ENCODE measurements at regions not wholly inside any gene's neighbourhood (a gene's known extent, or its start where the extent isn't known, plus 50 kb on each side); places are given as distances from the start of the nearest gene placed in this dataset.

DNA sequence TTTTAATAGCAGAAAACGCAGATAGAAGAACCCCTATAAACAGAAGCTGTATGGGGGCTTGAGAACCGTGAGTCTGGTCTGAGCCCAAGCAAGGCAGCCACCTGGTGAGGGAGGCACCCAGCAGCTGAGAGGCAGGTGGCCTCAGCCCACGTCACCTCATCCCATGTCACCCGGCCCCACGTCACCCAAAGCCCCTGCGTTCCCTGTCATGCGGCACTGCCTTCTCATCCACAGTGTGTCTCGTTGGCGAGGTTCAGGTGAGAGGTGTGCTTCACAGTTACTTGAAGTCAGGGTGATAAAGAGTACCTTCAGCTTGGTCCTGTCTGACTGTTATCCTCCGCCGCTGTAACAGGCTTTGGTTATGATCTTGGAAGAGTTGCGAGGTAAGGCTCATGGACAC lies 80.6 kb upstream of the IRX4 start:
- no peak for DNase-seq
- intact Hi-C loops (cut with DNase I) = no loop called here
- no peaks in the 10 kb centered on the region for H3K4me1 ChIP-seq
- H3K27me3 ChIP-seq = no peaks in the 10 kb centered on the region
- ATAC-seq = no peak
- no peaks in the 10 kb centered on the region for H3K36me3 ChIP-seq (replicated peaks in 1 of 2; ENCODE audit: insufficient read depth in 1 of 2, low read depth in 2 of 2)
- no peaks in the 10 kb centered on the region for H3K9me3 ChIP-seq
- WGBS, 2 donors = 95% methylated on average over 12 of the region's 12 CpGs
- TF ChIP-seq, protein P1, sequence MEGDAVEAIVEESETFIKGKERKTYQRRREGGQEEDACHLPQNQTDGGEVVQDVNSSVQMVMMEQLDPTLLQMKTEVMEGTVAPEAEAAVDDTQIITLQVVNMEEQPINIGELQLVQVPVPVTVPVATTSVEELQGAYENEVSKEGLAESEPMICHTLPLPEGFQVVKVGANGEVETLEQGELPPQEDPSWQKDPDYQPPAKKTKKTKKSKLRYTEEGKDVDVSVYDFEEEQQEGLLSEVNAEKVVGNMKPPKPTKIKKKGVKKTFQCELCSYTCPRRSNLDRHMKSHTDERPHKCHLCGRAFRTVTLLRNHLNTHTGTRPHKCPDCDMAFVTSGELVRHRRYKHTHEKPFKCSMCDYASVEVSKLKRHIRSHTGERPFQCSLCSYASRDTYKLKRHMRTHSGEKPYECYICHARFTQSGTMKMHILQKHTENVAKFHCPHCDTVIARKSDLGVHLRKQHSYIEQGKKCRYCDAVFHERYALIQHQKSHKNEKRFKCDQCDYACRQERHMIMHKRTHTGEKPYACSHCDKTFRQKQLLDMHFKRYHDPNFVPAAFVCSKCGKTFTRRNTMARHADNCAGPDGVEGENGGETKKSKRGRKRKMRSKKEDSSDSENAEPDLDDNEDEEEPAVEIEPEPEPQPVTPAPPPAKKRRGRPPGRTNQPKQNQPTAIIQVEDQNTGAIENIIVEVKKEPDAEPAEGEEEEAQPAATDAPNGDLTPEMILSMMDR (IDR thresholded peaks at IDR 0.05) = no peak
- no peak for TF ChIP-seq POLR2A (IDR thresholded peaks at IDR 0.05)
- H3K4me3 ChIP-seq = no peak overlapping the region
- no peak overlapping the region for H3K27ac ChIP-seq

DNA sequence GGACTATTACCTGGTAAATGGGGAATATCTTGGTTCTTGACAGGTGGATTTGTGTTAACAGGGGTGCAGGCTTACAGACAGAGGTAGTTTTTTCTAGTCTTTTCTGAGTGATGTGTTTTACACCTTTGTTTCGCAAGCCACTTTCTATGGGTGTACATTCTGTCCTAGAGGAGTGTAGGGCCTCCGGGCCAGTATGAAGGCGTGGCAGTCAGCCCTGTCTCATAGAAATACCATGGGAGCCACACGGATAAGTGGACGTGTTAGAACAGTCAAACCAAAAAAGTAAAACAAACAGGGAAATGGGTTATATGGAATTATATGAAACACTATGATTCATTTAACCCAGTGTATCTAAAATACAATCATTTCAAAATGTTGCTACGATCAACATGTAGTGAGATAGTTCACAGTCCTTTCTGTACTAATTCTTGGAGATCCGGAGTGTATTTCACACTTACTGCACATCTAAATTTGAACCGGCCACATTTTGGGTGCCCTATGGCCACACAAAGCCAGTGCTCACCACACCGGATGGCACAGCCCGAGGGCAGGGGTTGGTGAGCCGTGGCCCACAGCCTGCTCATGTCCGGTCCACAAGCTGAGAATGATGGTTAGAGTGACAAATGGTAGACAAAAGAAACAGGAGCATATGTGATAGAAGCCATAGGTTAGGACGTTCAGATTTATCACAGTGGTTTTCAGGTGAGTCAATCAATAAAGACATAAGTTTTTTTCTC lies 80.1 kb upstream of the IRX4 start:
- Histone ChIP-seq H3K36me3 (replicated peaks in 1 of 2; ENCODE audit: insufficient read depth in 1 of 2, low read depth in 2 of 2) (no peaks in the 10 kb centered on the region), H3K4me3 (no peak overlapping the region), H3K27ac (no peak overlapping the region), H3K27me3 (no peaks in the 10 kb centered on the region), H3K9me3 (no peaks in the 10 kb centered on the region), H3K4me1 (no peaks in the 10 kb centered on the region)
- ATAC-seq = no peak
- intact Hi-C loops (cut with DNase I) = no loop called here
- DNase-seq = no peak
- TF ChIP-seq, protein P1 (IDR thresholded peaks at IDR 0.05) = no peak
- TF ChIP-seq POLR2A (IDR thresholded peaks at IDR 0.05) = no peak
- 86 to 88% methylated on average over 13 of the region's 13 CpGs for WGBS, 2 donors

DNA sequence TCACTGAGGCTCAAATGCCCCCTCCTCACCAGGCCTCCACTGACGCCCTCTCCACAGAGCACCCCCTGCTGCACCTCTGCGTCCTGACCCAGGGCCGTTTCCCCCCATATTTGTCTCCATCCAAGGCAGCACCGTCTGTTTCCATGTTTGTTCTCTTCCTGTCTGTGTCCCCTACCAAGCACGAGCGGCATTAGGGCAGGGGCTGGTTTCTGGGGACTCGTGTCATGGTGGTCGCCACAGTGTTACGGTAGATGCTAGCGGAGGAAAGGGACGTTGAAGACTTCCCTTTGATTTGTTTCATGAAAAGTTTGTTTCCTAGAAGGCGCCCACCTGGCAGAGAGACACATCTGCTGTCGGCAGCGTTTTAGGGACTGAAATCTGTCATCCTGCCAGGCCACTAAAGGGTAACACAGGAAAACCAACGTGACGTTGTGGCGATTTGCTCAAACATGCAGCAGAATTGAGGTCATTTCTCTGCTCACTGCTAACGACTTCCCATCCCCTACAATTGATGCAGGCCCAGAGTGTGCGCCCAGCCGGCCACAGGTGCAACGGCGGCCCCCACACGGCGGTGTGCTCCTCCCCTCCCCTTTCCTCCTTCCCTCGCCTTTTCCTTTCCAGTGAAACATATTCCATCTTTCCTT lies 79.3 kb upstream of the IRX4 start:
- intact Hi-C loops (cut with DNase I) = no loop called here
- no peaks in the 10 kb centered on the region for H3K36me3 ChIP-seq (replicated peaks in 1 of 2; ENCODE audit: insufficient read depth in 1 of 2, low read depth in 2 of 2)
- no peaks in the 10 kb centered on the region for H3K4me1 ChIP-seq
- ATAC-seq = no peak
- TF ChIP-seq POLR2A (IDR thresholded peaks at IDR 0.05) = no peak
- WGBS, 2 donors = 77 to 83% methylated on average over 25 of the region's 25 CpGs
- H3K9me3 ChIP-seq = no peaks in the 10 kb centered on the region
- H3K27ac ChIP-seq = no peak overlapping the region
- H3K4me3 ChIP-seq = no peak overlapping the region
- no peak for DNase-seq
- no peaks in the 10 kb centered on the region for H3K27me3 ChIP-seq

DNA sequence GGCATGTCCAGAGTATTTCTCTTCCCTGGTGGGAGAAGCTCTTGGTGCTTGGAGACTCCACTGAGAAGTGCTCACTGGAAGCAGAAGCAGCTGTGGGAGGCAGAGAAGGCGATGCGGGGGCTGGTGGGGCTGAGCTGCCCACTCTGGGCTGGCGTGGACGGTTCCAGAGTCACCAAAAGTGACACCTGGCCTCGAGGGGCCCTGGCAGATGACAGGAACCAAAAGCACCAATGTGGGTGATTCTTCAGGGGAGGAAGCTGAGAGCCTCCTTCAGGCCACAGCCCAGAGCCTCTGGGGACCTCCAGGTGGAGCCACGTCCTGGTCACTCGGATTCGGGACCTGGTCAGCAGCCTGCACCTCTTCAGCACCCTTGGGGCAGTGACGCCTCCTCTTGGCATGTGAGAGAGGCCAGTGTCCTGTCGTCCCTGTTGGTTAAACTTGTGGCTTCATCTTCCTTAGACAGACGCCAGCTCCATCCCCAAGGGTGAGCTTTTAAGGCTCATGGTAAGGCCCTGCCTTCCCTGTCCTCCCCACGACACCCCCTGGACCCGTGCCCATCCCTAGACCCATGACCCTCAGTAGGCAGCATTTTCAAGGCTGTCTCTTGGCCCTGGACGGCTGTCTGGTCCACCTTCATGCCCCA lies 78.7 kb upstream of the IRX4 start:
- Histone ChIP-seq H3K27me3 (no peaks in the 10 kb centered on the region), H3K4me3 (no peak overlapping the region), H3K27ac (no peak overlapping the region), H3K9me3 (no peaks in the 10 kb centered on the region), H3K4me1 (no peaks in the 10 kb centered on the region), H3K36me3 (replicated peaks in 1 of 2; ENCODE audit: insufficient read depth in 1 of 2, low read depth in 2 of 2) (no peaks in the 10 kb centered on the region)
- TF ChIP-seq POLR2A (IDR thresholded peaks at IDR 0.05) = no peak
- TF ChIP-seq, protein P1 (IDR thresholded peaks at IDR 0.05) = no peak
- 84 to 92% methylated on average over 13 to 14 of the region's 14 CpGs for WGBS, 2 donors
- ATAC-seq (no peak), DNase-seq (no peak)
- intact Hi-C loops (cut with DNase I) = no loop called here

DNA sequence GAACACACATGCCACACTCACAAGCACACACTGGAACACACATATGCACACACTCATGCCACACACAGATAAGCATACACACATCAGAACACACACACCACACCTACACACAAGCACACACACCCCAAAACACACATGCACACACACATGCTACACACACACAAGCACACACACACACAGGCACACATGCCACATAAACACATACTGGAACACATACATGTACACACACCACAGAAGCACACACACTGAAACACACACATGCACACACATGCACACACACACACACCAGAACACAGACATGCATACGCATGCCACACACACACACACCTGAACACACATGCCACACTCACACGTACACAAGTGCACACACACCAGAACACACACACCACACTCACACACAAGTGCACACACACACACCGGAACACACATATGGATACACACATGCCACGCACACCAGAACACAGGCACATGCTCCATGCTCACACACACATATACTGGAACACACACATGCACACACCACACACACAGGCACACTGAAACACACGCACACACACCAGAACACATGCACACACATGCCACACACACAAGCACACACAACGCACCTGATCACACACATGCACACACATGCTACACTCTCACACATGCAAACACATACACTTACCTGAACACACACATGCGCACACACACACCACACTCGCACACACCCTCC lies 78.0 kb upstream of the IRX4 start:
- Histone ChIP-seq H3K4me1 (no peaks in the 10 kb centered on the region), H3K36me3 (replicated peaks in 1 of 2; ENCODE audit: insufficient read depth in 1 of 2, low read depth in 2 of 2) (no peaks in the 10 kb centered on the region), H3K9me3 (no peaks in the 10 kb centered on the region), H3K27ac (no peak overlapping the region), H3K4me3 (no peak overlapping the region), H3K27me3 (no peaks in the 10 kb centered on the region)
- WGBS, 2 donors = 91 to 94% methylated on average over 8 of the region's 8 CpGs
- DNase-seq (no peak), ATAC-seq (no peak)
- no peak for TF ChIP-seq POLR2A (IDR thresholded peaks at IDR 0.05)
- TF ChIP-seq, protein P1 (IDR thresholded peaks at IDR 0.05) = no peak
- intact Hi-C loops (cut with DNase I) = no loop called here

Data from body of pancreas (tissue), 4 donors.